H1 (cell line): ENCODE measurements at regions not wholly inside any gene's neighbourhood (a gene's known extent, or its start where the extent isn't known, plus 50 kb on each side); places are given as distances from the start of the nearest gene placed in this dataset.

Experiments
- CTCF ChIA-PET: fragments of 300-600 bp; sonication (Branson Sonifier 250); formaldehyde crosslinking; loops from one replicate; lab custom pipeline; 2021; ENCODE audit not compliant: partially characterized antibody; lab: Charles Lee
- POLR2A ChIA-PET: fragments of 300-600 bp; sonication (Branson Sonifier 250); formaldehyde crosslinking; loops from one replicate; lab custom pipeline; 2021; ENCODE audit warnings: inconsistent platforms; ENCODE audit not compliant: partially characterized antibody; lab: Charles Lee
- DNase-seq, 2 experiments: peaks; one replicate each; pipeline versions ENCODE4 v3.0.0 to v3.0.0-alpha.2; 2010 to 2022; ENCODE audit warnings: low spot score in 2 of 2, low read depth in 1 of 2, mixed read lengths in 1 of 2
- FAIRE-seq: peaks from 2 replicates; lab custom pipeline; 2011; peaks lifted over from hg19 to GRCh38; lab: Jason Lieb, UNC
- H2AFZ ChIP-seq: 2 replicates; pipeline ENCODE4 v1.8.1; 2012; ENCODE audit warnings: low read length, inconsistent platforms
- H2AK5ac ChIP-seq: 2 replicates; pipeline ENCODE4 v1.6.1; 2013; ENCODE audit warnings: low read depth, low read length
- H2BK120ac ChIP-seq: replicated peaks from 2 replicates; pipeline ENCODE3; 2013; ENCODE audit warnings: low read depth, low read length, inconsistent platforms
- H2BK12ac ChIP-seq: 2 replicates; pipeline ENCODE4 v1.6.1; 2013; ENCODE audit warnings: low read depth, low read length
- H2BK15ac ChIP-seq: 2 replicates; pipeline ENCODE4 v1.6.1; 2013; ENCODE audit warnings: low read length
- H2BK20ac ChIP-seq: 2 replicates; pipeline ENCODE4 v1.6.1; 2013; ENCODE audit warnings: low read length
- H2BK5ac ChIP-seq: 2 replicates; pipeline ENCODE4 v1.6.1; 2013; ENCODE audit warnings: low read depth, low read length
- H3K14ac ChIP-seq: 2 replicates; pipeline ENCODE4 v1.6.1; 2013; ENCODE audit warnings: inconsistent platforms; ENCODE audit not compliant: insufficient read length
- H3K18ac ChIP-seq: 2 replicates; pipeline ENCODE4 v1.6.1; 2013; ENCODE audit warnings: low read length; ENCODE audit errors: extremely low read depth
- H3K23ac ChIP-seq: 2 replicates; pipeline ENCODE4 v1.6.1; 2013; ENCODE audit warnings: inconsistent platforms; ENCODE audit not compliant: insufficient read length
- H3K23me2 ChIP-seq: 2 replicates; pipeline ENCODE4 v1.6.1; 2013; ENCODE audit warnings: low read depth, low read length
- H3K27ac ChIP-seq: 2 replicates; pipeline ENCODE4 v1.6.1; 2011; ENCODE audit warnings: low read depth, low read length, inconsistent platforms
- H3K27me3 ChIP-seq, 4 experiments: replicated peaks in 1 of 4; 1 replicate in 1 of 4; 2 replicates in 3 of 4; pipeline versions ENCODE4 v1.6.1 to v1.8.1; 2011 to 2013; ENCODE audit warnings: low read length in 3 of 4, mild to moderate bottlenecking in 3 of 4, inconsistent platforms in 2 of 4, mixed read lengths in 2 of 4, moderate library complexity in 1 of 4; ENCODE audit not compliant: control insufficient read depth in 3 of 4, insufficient read depth in 3 of 4; ENCODE audit errors: extremely low read depth in 1 of 4
- H3K36me3 ChIP-seq, 4 experiments: 2 replicates each; pipeline versions ENCODE4 v1.6.1 to v1.8.1; 2011 to 2013; ENCODE audit warnings: mild to moderate bottlenecking in 4 of 4, low read length in 3 of 4, moderate library complexity in 2 of 4, control low read depth in 1 of 4, inconsistent platforms in 1 of 4; ENCODE audit not compliant: insufficient read depth in 4 of 4, control insufficient read depth in 2 of 4
- H3K4ac ChIP-seq: replicated peaks from 2 replicates; pipeline ENCODE3; 2013; ENCODE audit warnings: low read length, low read depth, mixed read lengths, inconsistent platforms; ENCODE audit not compliant: insufficient read length
- H3K4me1 ChIP-seq, 4 experiments: replicated peaks in 1 of 4; 1 replicate in 1 of 4; 2 replicates in 3 of 4; pipeline versions ENCODE4 v1.6.1 to v1.8.1; 2011 to 2013; ENCODE audit warnings: low read length in 3 of 4, inconsistent platforms in 2 of 4, mixed read lengths in 1 of 4; ENCODE audit not compliant: insufficient read depth in 4 of 4, control insufficient read depth in 3 of 4
- H3K4me2 ChIP-seq, 2 experiments: 2 replicates each; pipeline versions ENCODE4 v1.6.1 to v1.8.1; 2011 to 2013; ENCODE audit warnings: low read depth in 2 of 2, low read length in 2 of 2, control low read depth in 1 of 2, inconsistent platforms in 1 of 2, mild to moderate bottlenecking in 1 of 2; ENCODE audit not compliant: insufficient read depth in 1 of 2
- H3K4me3 ChIP-seq, 4 experiments: fragments of 200-600, 300-600 bp in 1 of 4; sonication (generic), shearing (Covaris generic), sonication (Bioruptor Twin) in 1 of 4; 2 replicates each; pipeline versions ENCODE4 v1.5.1 to v1.8.1; 2011 to 2016; ENCODE audit warnings: low read length in 4 of 4, low read depth in 3 of 4, control low read depth in 2 of 4, inconsistent platforms in 2 of 4, mild to moderate bottlenecking in 2 of 4, mixed read lengths in 1 of 4, moderate library complexity in 1 of 4; ENCODE audit not compliant: insufficient read depth in 2 of 4; ENCODE audit errors: extremely low read depth in 1 of 4
- H3K56ac ChIP-seq: replicated peaks from 2 replicates; pipeline ENCODE3; 2013; ENCODE audit warnings: low read depth, mild to moderate bottlenecking, mixed read lengths, low read length, inconsistent platforms; ENCODE audit not compliant: insufficient read length
- H3K79me1 ChIP-seq: 2 replicates; pipeline ENCODE4 v1.6.1; 2013; ENCODE audit warnings: low read depth, low read length, control low read depth
- H3K79me2 ChIP-seq, 2 experiments: 2 replicates each; pipeline versions ENCODE4 v1.6.1 to v1.8.1; 2012 to 2013; ENCODE audit warnings: low read length in 2 of 2, mild to moderate bottlenecking in 2 of 2, inconsistent platforms in 1 of 2; ENCODE audit not compliant: insufficient read depth in 2 of 2, control insufficient read depth in 1 of 2
- H3K9ac ChIP-seq, 4 experiments: replicated peaks in 1 of 4; 1 replicate in 1 of 4; 2 replicates in 3 of 4; pipeline versions ENCODE4 v1.6.1 to v1.8.1; 2011 to 2013; ENCODE audit warnings: low read depth in 3 of 4, low read length in 3 of 4, control low read depth in 2 of 4, mild to moderate bottlenecking in 2 of 4, moderate library complexity in 2 of 4, inconsistent platforms in 1 of 4; ENCODE audit errors: extremely low read depth in 1 of 4
- H3K9me3 ChIP-seq, 2 experiments: 2 replicates each; pipeline versions ENCODE4 v1.6.1 to v1.8.1; 2012 to 2013; ENCODE audit warnings: mild to moderate bottlenecking in 2 of 2, moderate library complexity in 2 of 2, control low read depth in 1 of 2, inconsistent platforms in 1 of 2, low read depth in 1 of 2, low read length in 1 of 2, mixed read lengths in 1 of 2; ENCODE audit not compliant: insufficient read depth in 2 of 2
- H4K20me1 ChIP-seq, 2 experiments: replicated peaks in 1 of 2; 2 replicates each; pipeline versions ENCODE3 to v1.8.1; 2011 to 2013; ENCODE audit warnings: inconsistent platforms in 2 of 2, low read length in 2 of 2, mild to moderate bottlenecking in 1 of 2; ENCODE audit not compliant: insufficient read depth in 2 of 2, control insufficient read depth in 1 of 2
- H4K5ac ChIP-seq: 2 replicates; pipeline ENCODE4 v1.6.1; 2013; ENCODE audit warnings: low read length, low read depth, mixed read lengths, inconsistent platforms; ENCODE audit not compliant: insufficient read length
- H4K8ac ChIP-seq: 2 replicates; pipeline ENCODE4 v1.8.0; 2013; ENCODE audit warnings: mild to moderate bottlenecking, moderate library complexity, low read length, inconsistent platforms; ENCODE audit not compliant: insufficient read depth; ENCODE audit errors: extremely low read depth
- H4K91ac ChIP-seq: replicated peaks from 2 replicates; pipeline ENCODE3; 2013; ENCODE audit warnings: low read length, mixed read lengths, inconsistent platforms; ENCODE audit not compliant: insufficient read length
- EP300 ChIP-seq, 2 experiments: IDR thresholded peaks; 1 replicate in 1 of 2; 2 replicates in 1 of 2; pipeline ENCODE4 v1.6.1; 2011 to 2012; ENCODE audit warnings: low read depth in 2 of 2, low read length in 2 of 2, mild to moderate bottlenecking in 2 of 2, borderline replicate concordance in 1 of 2, inconsistent platforms in 1 of 2, moderate library complexity in 1 of 2
- TCF12 ChIP-seq: IDR thresholded peaks from 2 replicates; pipeline ENCODE4 v1.6.1; 2011; ENCODE audit warnings: low read depth, mild to moderate bottlenecking, low read length
- WGBS, 2 experiments: shearing (Covaris generic) in 1 of 2; methylation state at CpG; one replicate each; pipeline versions ENCODE4 v1.1.6 to v1.1.7; 2013 to 2015; ENCODE audit warnings: low lambda C conversion rate in 2 of 2, mixed read lengths in 2 of 2, inconsistent platforms in 1 of 2, low coverage in 1 of 2, missing lambda C conversion rate in 1 of 2; ENCODE audit not compliant: insufficient replicate concordance in 2 of 2, insufficient coverage in 1 of 2, insufficient read length in 1 of 2; ENCODE audit errors: extremely low coverage in 1 of 2, missing lambda C conversion rate in 1 of 2; 5-methylcytosine and 5-hydroxymethylcytosine counted together

DNA sequence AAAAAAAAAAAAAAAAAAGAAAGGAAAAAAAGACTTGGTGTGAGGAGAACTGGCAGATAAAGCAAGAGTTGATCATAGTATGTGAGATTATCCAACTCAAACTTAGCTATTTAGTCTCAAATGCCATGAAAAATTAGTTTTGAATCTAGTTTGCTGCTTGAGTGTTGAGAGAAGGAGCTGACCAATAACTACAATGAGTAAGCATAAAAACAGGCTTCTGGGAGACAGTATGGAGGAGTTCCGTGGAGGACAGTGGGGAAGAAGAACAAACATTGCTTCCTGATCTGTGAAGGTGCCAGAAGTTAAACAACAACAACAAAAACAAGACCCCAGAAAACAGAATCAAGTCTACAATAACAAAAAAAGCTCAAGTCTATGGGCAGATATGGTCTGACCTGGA, 317.1 kb upstream of the POT1 start:
- Histone ChIP-seq H3K23ac (no peak overlapping the region), H3K9me3 (no peaks in the 10 kb centered on the region), H3K14ac (no peak overlapping the region), H3K36me3 (no peaks in the 10 kb centered on the region; a peak in 1 of 8 replicates), H3K4me2 (no peak overlapping the region), H2AFZ (no peak overlapping the region), H2BK15ac (no peak overlapping the region), H4K20me1 (no peaks in the 10 kb centered on the region), H4K8ac (no peak overlapping the region), H3K18ac (no peak overlapping the region), H2BK5ac (no peak overlapping the region), H2BK120ac (no peak overlapping the region), H3K4me3 (no peak overlapping the region), H3K79me2 (no peaks in the 10 kb centered on the region), H3K79me1 (no peaks in the 10 kb centered on the region), H3K4me1 (no peaks in the 10 kb centered on the region), H2BK12ac (no peak overlapping the region), H3K27me3 (no peaks in the 10 kb centered on the region), H3K27ac (no peak overlapping the region), H4K91ac (no peak overlapping the region), H3K9ac (no peak overlapping the region), H3K4ac (no peak overlapping the region), H3K56ac (no peak overlapping the region), H2BK20ac (no peak overlapping the region), H3K23me2 (no peaks in the 10 kb centered on the region), H4K5ac (no peak overlapping the region), H2AK5ac (no peak overlapping the region)
- 91% methylated on average over 1 of the region's 1 CpG; no CpG with 5 or more reads in 1 of the 2 experiments for WGBS, 2 experiments
- TF ChIP-seq EP300 (IDR thresholded peaks at IDR 0.05; ENCODE audit: borderline replicate concordance in 1 of 2, low read depth in 2 of 2, low read length in 2 of 2): no peak
- TF ChIP-seq TCF12: no peak
- FAIRE-seq: no peak
- POLR2A ChIA-PET: no interaction called here
- DNase-seq: no peak
- CTCF ChIA-PET: interaction anchor here (2.6 kb wide), 1 partner anchor 10 kb away, joined by 8 read pairs; no protein-coding TSS in a partner anchor
